Heart right ventricle (tissue), 16 donors: ENCODE measurements at regions not wholly inside any gene's neighbourhood (a gene's known extent, or its start where the extent isn't known, plus 50 kb on each side); places are given as distances from the start of the nearest gene placed in this dataset.

Source experiments
- ATAC-seq, 8 donors: fragments of 200-7000 bp; cut with Tn5 transposase; one replicate each; pipeline ENCODE4 v1.9.1; 2020; ENCODE audit warnings: mild to moderate bottlenecking in 8 of 8, moderate library complexity in 8 of 8, moderate number of reproducible peaks in 1 of 8
- DNase-seq, 2 donors: peaks; one replicate each; pipeline ENCODE4 v3.0.0-alpha.2; 2020
- H3K27ac ChIP-seq, 10 donors: fragments of 200-600 bp; sonication (generic) in 2 of 10; one replicate each; pipeline versions ENCODE4 v1.5.0 to v1.8.0; 2020 to 2022; ENCODE audit warnings: mild to moderate bottlenecking in 3 of 10
- H3K27me3 ChIP-seq, 7 donors: fragments of 200-600 bp; one replicate each; pipeline ENCODE4 v1.8.0; 2021 to 2022; ENCODE audit warnings: mild to moderate bottlenecking in 2 of 7
- H3K36me3 ChIP-seq, 9 donors: fragments of 200-600 bp; sonication (generic) in 1 of 9; one replicate each; pipeline versions ENCODE4 v1.5.0 to v1.8.0; 2020 to 2022; ENCODE audit warnings: mild to moderate bottlenecking in 2 of 9
- H3K4me1 ChIP-seq, 9 donors: fragments of 200-600 bp; sonication (generic) in 1 of 9; one replicate each; pipeline versions ENCODE4 v1.5.0 to v1.8.0; 2020 to 2022; ENCODE audit warnings: mild to moderate bottlenecking in 4 of 9
- H3K4me3 ChIP-seq, 10 donors: fragments of 200-600 bp; sonication (generic) in 2 of 10; one replicate each; pipeline versions ENCODE4 v1.5.0 to v1.8.0; 2020 to 2022; ENCODE audit warnings: mild to moderate bottlenecking in 7 of 10, moderate library complexity in 2 of 10
- H3K9me3 ChIP-seq, 11 donors: fragments of 200-600 bp in 10 of 11; sonication (generic) in 2 of 11; one replicate each; pipeline versions ENCODE4 v1.5.0 to v1.8.0; 2013 to 2022; ENCODE audit warnings: mild to moderate bottlenecking in 2 of 11, control low read depth in 1 of 11, moderate library complexity in 1 of 11
- CTCF ChIP-seq, 9 donors: fragments of 200-600 bp; sonication (generic) in 2 of 9; IDR thresholded peaks; one replicate each; pipeline versions ENCODE4 v1.5.0 to v1.8.0; 2021 to 2022; ENCODE audit warnings: antibody characterized with exemption in 9 of 9, mild to moderate bottlenecking in 5 of 9, moderate library complexity in 1 of 9
- WGBS, 2 donors: extraction: QIAGEN DNeasy Blood & Tissue Kit; methylation state at CpG; one replicate each; pipeline ENCODE4 v1.1.7; 2013; ENCODE audit warnings: inconsistent platforms in 1 of 2; 5-methylcytosine and 5-hydroxymethylcytosine counted together
- intact Hi-C, 10 donors: fragments of 100-400 bp; cut with DNase I; formaldehyde crosslinking; loops; one replicate each; pipeline versions ENCODE4 v1.11.1 to v1.14.2; 2022
- donor health status: Arrhythmogenic right ventricular cardiomyopathy.
- donor health status: ischemic (EF 13 %, LVEDD 7.1; RV severe dilation, severe dysfunction).
- donor health status: healthy with polysubstance abuse.
- donor health status: DM: no; HTN: yes; CAD: no.
- donor health status: DM: no; HTN: no; CAD: no.
- donor health status: ischemic (EF 25% LVEDD 6.9; RV normal size, moderate dysfunction).
- donor health status: ischemic (EF 25% LVEDD 5.7; RV mildly dilated, moderate dysfunction).
- donor health status: healthy.
- donor health status: DM: yes; HTN: yes; CAD: no.
- donor health status: Ischemic cardiomyopathy.
- donor health status: ischemic (EF 35%, LVEDD 5.7; RV mildly dilated, moderate dysfunction).
- donor health status: nonischemic (EF 11% LVEDD 7.7; RV severe dilation, severe dysfunction).
- donor health status: DM: yes; HTN: yes; CAD: no.
- donor health status: PGD.
- donor health status: ischemic (EF 29% LVEDD 5.4; RV normal size, mild dysfunction).
- donor health status: nonischemic (EF 23%, LVEDD 6.1; RV moderate dilation, normal function).

DNA sequence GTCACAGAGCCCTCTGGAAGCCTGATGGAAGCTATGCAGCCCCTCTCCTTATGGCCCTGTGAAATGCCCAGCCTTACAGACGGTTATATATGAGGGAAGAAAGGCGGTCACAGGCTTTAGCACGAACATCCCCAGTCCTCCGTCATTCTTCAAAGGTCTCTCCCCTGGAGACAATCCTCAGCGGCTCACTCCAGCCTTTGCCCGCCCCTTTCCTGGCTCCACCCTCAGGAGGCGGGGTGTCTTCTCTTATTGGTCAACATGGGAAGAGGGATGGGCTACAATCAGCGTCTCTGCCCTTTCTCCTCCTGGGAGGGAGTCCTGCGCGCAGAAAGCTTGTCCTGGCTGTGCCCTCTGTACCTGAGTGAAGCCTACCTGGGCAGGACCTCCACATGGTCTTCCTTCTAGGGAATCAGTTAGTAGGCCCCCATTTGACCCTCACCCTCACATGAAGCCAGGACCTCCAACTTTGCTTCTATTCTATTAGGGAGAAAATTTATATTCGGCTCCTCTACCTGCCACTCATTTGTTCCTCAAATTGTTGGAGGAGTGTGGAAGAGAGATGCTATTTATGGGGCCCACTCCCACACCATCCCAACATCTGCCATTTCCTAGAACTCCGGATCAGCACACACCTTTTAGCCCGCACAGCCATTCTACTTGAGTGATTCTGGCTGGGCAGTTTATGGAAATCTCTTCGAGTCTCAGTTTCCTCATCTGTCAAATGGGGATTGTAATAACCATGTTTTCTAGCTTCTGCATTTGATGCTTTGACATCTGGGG is 112.9 kb upstream of the SLC6A11 start:
- ATAC-seq = no peak
- Histone ChIP-seq H3K36me3 (no peaks in the 10 kb centered on the region), H3K27ac (no peak overlapping the region), H3K4me1 (peaks cover 0 to 7% (median 0%) of the 10 kb centered on the region in 9 donors), H3K9me3 (no peaks in the 10 kb centered on the region), H3K27me3 (peaks cover 20 to 91% (median 76%) of the 10 kb centered on the region in 7 donors), H3K4me3 (no peak overlapping the region)
- WGBS, 2 donors = 32 to 34% methylated on average over 14 of the region's 14 CpGs
- TF ChIP-seq CTCF (IDR thresholded peaks at IDR 0.05) = no peak
- intact Hi-C loops = loop anchor here in 1 of 10 donors (10.0 kb wide), 1 partner anchor 358 kb away; no protein-coding TSS in a partner anchor
- no peak for DNase-seq

DNA sequence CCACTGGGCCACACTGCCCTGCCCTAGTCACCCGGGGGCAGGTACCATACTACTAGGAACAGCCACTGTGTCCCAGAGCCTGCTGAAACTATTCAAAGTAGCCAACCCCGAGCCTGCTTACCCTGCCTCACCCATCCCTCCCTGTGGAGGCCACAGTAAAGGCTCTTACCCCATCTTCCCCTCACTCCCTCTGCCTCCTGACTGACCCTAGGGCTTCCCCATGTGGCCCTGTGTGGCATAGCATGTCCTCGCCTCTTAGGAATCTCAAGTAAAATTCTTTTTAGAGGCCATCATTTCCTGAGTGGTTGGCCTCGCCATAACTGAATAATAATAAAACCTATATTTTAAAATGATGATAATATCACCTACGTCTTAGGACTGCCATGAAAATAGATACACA is 112.2 kb upstream of the SLC6A11 start:
- no peaks in the 10 kb centered on the region for H3K9me3 ChIP-seq
- WGBS, 2 donors = 44 to 48% methylated on average over 5 of the region's 5 CpGs
- peaks cover 20 to 91% (median 83%) of the 10 kb centered on the region in 7 donors for H3K27me3 ChIP-seq
- ATAC-seq = no peak
- intact Hi-C loops = loop anchor here in 1 of 10 donors (10.0 kb wide), 1 partner anchor 359 kb away; no protein-coding TSS in a partner anchor
- H3K27ac ChIP-seq = no peak overlapping the region
- no peaks in the 10 kb centered on the region for H3K36me3 ChIP-seq
- peak in 2 of 9 donors; percentile 9 to 13 for TF ChIP-seq CTCF (IDR thresholded peaks at IDR 0.05)
- H3K4me3 ChIP-seq = no peak overlapping the region
- no peak for DNase-seq
- H3K4me1 ChIP-seq = peaks cover 0 to 7% (median 0%) of the 10 kb centered on the region in 9 donors

- DNase-seq = no peak
- Histone ChIP-seq H3K27me3 (peaks cover 20 to 89% (median 83%) of the 10 kb centered on the region in 7 donors), H3K36me3 (no peaks in the 10 kb centered on the region), H3K4me3 (no peak overlapping the region), H3K9me3 (no peaks in the 10 kb centered on the region), H3K4me1 (peaks cover 0 to 7% (median 0%) of the 10 kb centered on the region in 9 donors), H3K27ac (no peak overlapping the region)
- ATAC-seq = no peak
- intact Hi-C loops = loop anchor here in 1 of 10 donors (10.0 kb wide), 1 partner anchor 361 kb away; no protein-coding TSS in a partner anchor
- WGBS, 2 donors = 32 to 35% methylated on average over 5 of the region's 5 CpGs
- no peak for TF ChIP-seq CTCF (IDR thresholded peaks at IDR 0.05)
Measured at GRCh38 chr3:10706156-10706739, 109.8 kb upstream of the SLC6A11 start.

DNA sequence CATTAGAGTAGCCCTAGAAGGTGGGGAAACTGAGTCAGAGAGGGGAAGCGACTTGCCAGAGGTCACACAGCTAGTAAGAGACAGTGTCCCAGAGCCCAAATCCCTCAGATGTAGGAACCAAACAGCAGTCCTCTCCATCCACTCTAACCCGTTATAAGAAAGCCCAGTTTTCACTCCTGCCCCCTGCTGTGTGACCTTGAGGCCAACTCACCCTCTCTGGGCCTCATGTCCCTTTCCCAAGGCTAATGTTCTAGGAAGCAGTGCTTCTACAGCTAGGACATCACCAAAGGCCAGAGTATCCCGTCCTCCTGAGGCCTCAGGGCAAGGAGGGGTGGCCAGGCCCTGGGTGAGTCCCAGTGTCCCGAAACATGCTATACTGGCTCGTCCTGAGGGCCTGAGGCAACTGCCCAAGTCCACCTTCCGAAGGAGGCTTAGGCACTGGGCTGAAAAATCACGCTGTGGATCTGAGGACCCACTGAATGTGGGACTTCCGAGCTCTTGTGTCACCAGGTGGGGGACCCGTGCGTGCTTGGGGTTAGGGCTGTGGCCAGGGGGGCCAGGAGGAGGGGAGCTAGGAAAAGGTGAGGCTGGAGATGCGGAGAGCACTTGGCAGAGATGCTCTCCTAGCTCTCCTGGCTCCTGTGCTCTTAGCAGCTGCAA is 109.2 kb upstream of the SLC6A11 start:
- WGBS, 2 donors = 39 to 41% methylated on average over 11 of the region's 11 CpGs
- H3K27me3 ChIP-seq = peaks cover 16 to 85% (median 78%) of the 10 kb centered on the region in 7 donors
- TF ChIP-seq CTCF (IDR thresholded peaks at IDR 0.05) = no peak
- peaks cover 0 to 7% (median 0%) of the 10 kb centered on the region in 9 donors for H3K4me1 ChIP-seq
- no peak for ATAC-seq
- H3K27ac ChIP-seq = no peak overlapping the region
- no peaks in the 10 kb centered on the region for H3K36me3 ChIP-seq
- no peak for DNase-seq
- peak overlapping the region in 1 of 10 donors; percentile 32 for H3K4me3 ChIP-seq
- intact Hi-C loops = loop anchor here in 1 of 10 donors (10.0 kb wide), 1 partner anchor 362 kb away; no protein-coding TSS in a partner anchor
- H3K9me3 ChIP-seq = no peaks in the 10 kb centered on the region
